Non-pigmented ciliary epithelial cell (primary cell): ENCODE measurements at regions not wholly inside any gene's neighbourhood (a gene's known extent, or its start where the extent isn't known, plus 50 kb on each side); places are given as distances from the start of the nearest gene placed in this dataset.
"Not testable (repeated sequence)": the region's sequence is repeated elsewhere in the genome, so short reads cannot be mapped to it uniquely, and the experiment has no call there.

Experiments used
- DNase-seq: peaks from one replicate; pipeline ENCODE4 v3.0.0-alpha.2; 2010; ENCODE audit warnings: low read depth

DNA sequence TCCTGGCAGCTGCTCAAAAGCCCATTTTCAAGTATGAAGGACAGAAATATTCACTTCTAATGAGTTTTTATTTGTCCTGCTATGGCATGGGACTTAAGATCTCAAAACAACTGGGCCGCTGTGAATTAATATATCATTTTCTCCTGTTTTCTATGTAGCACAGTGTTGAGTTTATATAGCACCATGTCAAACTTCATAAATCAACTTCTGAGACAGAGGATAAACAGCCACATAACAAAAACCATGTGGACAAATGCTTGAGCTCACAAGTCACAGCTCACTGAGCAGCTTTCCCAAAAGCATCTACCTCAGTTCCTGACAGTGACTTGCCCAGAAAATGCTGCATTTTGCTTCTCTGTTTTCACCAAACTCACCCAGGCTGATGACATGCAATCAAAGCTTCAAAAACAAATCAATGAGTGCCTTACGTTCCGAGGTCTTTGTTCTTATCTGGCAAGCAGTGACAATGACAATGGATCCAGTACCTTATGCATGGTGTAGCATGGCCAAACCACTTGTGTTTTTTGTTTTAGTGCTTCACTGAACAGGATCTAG, 722.6 kb downstream of the LRRIQ3 start:
- no peak for DNase-seq

GRCh38 chr1:73472810-73473209, 725.2 kb downstream of the LRRIQ3 start:
- no peak for DNase-seq

GRCh38 chr1:73467731-73468130, 730.2 kb downstream of the LRRIQ3 start:
- no peak for DNase-seq

- no peak for DNase-seq
Observed at GRCh38 chr1:73463873-73464272, 734.1 kb downstream of the LRRIQ3 start.

DNA sequence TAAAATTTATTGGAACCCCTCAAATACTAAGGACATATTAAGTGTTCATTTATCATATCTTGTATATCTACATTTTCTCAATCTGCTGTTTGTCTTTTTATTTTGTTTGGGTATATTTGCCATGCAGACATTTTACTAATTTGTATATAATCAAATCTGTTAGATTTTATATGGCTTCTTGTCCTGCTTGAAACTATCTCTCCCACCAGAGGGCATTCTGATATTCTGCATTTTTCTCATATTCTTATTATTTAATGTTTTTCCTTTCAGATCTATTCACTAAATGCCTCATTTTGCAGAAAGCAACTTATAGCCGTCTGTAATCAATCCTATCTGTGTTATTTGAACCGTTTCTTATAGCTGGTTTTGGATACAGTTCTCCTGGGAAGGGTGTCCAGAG, 745.5 kb downstream of the LRRIQ3 start:
- no peak for DNase-seq

GRCh38 chr1:73450668-73451067, 747.3 kb downstream of the LRRIQ3 start:
- not testable (repeated sequence) for DNase-seq

GRCh38 chr1:73411479-73411878, 786.5 kb downstream of the LRRIQ3 start:
- DNase-seq = no peak

DNA sequence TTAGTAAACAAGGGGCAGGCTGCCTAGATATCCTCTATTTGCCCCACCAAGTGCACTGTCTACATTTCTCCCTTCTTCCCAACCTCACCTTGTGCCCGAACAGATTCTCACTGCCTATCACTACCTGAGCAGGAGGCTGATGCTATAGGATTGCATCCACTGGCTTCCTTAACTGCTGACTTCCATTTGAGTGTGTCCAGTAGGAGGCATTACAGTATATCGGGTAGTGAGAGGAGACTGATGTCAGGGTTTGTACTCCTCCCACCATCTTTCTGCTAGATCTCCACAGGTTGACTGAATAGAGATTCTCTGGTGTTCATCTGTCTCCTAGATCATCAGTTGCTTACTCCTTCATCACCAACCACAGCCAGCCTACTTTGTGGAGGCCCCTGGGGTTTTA, 796.3 kb downstream of the LRRIQ3 start:
- no peak for DNase-seq

DNA sequence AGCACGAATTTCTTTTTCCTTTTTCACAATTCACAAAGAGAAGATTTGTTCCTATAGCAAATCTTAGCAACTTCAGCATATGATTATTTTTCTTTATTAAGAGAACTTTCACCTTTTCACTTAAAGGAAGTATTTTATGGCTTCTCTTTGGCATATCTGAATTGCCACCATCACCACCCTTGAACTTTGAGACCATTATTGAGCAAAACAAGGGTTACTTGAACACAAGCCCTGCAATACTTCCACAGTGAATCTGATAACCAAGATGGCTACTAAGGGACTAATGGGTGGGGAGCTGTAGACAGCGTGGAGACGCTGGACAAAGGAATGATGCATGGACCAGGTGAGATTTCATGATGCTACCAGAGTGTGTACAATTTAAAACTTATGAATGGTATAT, 815.0 kb downstream of the LRRIQ3 start:
- no peak for DNase-seq

DNA sequence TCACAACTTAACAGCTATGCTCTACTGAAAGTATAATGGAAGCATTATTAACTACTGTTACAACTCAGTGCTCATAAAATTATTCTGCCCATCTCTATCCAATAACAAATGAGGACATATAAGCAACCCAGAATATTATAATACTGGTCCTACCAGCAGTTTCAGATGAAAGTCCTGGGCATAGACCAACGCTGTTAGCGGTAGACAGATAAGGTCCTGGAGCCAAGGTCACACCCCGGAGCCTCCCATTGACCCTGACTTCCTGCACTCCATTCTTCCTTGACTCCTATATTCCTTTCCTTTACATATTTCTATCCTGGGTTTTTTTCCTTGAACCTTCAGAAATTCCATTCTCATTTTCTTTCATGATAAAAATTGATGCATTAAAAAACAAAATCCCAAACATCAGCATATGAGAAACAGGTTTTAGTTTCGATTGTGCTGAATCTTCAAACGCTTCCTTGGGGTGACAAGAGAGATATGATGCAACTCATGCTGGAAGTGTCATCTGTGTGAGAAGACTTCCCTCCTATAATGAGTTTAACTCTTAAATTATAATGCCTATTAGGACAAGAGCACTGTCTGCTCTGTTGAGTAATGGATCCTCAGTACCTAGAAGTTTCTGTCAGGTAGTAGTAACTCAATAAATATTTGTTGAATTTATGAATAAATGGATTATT, 831.1 kb downstream of the LRRIQ3 start:
- DNase-seq = no peak

DNA sequence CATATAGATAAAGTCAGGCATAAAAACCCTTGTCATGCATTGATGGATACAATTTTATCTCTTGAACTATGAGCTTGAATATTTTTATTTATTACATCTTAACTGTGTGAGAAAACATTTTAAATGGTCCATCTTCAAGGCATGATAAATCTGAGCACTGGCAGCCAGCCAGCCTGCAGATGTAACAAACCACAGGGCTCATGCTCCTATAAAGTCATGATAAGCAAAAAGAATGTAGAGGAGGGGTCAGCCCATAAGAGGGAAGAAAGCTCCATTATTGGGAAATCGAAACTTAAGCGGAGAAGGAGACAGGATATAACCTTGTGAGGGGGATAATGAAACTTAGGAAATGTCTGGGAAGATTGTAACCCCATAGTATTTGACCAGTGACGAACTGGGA, 839.0 kb downstream of the LRRIQ3 start:
- DNase-seq = no peak

- DNase-seq = no peak
Observed at GRCh38 chr1:73356485-73356884, 841.5 kb downstream of the LRRIQ3 start.

DNA sequence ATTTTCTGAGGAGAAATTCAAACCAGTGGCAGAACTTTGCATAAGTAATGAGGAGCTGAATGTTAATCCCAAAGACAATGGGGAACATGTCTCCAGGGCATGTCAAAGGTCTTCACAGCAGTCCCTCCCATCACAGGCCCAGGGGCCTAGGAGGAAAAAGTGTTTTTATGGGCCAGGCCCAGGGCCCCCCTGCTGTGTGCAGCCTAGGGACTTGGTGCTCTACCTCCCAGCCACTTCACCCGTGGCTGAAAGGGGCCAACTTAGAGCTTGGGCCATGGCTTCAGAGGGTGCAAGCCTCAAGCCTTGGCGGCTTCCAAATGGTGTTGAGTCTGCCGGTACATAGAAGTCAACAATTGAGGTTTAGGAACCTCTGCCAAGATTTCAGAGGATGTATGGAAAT, 854.0 kb downstream of the LRRIQ3 start:
- DNase-seq = no peak

DNA sequence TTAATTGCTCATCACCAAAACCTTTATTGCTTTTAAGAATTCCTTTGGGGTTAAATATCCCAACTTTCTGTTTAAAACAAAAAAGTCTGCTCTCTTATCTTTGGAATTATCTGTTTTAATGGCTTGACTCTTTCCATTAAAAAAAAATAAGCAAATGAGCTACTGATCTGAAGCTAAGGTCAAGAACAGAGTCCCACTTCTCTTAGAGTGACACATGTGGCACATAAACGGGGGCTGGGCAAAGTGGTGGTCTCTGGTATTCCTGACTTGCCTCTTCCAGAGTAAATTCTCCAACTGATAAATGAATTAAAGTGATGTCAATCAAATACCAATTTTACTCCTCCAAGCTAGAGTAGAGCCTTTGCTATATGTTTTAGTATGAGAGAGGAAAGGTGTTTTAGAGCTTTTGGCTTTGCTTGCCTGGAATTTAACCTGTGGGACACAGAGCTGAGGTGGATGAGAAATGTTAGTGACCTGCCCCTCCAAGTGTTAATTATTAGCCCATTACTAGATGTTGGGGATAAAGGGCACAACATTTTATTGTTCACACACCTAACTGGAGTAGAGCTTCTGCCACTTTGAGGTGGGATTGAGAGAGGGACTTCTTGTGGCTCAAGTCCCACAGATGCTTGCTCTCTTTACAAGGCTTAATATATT, 864.0 kb downstream of the LRRIQ3 start:
- DNase-seq = no peak

DNA sequence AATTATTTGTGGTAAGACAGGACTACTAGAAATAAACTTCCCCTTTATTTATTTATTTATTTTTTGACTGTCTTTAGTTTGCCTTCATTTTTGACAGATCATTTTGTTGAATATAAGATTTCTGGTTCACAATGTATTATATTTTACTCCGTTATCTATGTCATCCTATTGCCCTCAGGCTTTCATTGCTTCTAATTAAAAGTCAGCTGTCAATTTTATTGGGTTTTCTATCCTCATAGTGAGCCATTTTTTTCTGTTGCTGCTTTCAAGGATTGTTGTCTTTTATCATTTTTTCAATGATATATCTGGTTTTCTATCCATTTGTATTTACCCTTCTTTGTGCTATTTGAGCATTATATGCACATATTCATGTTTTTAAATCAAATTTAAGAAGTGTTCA, 866.2 kb downstream of the LRRIQ3 start:
- no peak for DNase-seq

GRCh38 chr1:73327998-73328397, 870.0 kb downstream of the LRRIQ3 start:
- no peak for DNase-seq

- no peak for DNase-seq
Observed at GRCh38 chr1:73327180-73327793, 870.7 kb downstream of the LRRIQ3 start.

DNA sequence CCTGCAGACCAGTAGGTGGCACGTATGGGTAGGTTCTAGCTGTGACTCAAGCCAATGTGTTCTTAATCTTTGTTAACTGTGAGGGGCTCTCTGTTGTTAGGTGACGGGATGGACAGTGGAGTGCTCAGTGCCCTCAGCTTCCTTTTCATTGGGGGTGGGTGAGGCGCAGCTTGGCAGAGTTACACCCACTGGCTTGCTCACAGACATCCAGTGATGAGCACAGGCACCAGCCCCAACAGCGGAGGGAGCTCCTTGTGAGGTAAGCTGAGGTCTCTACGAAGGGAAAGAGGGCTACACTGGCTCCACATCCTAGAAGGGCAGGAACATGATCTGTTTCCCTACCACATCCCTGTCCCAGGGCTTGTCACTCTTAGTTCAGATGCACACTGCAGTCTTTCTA, 871.3 kb downstream of the LRRIQ3 start:
- DNase-seq = no peak

DNA sequence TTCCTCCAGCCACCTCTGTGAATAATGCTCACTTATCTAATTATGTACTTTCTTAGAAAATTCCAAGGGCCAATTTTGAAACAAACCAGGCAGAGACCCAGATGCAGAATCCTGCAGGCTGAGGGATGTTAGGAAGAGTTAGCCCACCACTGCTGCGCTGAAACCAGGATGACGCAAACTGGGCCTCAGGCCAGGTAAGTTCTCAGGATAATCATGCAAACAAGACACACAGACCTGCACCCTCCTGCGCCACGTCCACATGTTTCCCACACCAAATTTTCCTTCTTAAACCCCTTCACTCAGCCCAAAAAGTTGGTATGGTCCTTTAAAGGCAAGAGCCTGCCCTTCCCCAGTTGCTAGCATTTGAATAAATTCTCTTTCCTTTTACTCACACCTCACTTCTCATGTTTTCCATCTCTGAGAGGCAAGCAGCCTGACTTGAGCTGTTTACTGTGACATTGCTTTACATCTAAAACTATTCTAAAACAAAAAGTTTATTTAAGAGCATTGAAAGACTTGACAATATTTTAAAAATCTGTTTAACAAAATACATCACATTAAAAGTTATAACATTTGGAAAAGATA, 887.1 kb downstream of the LRRIQ3 start:
- DNase-seq = no peak

GRCh38 chr1:73306899-73307555, 890.9 kb downstream of the LRRIQ3 start:
- no peak for DNase-seq

- no peak for DNase-seq
Observed at GRCh38 chr1:73273886-73274285, 924.1 kb downstream of the LRRIQ3 start.

- not testable (repeated sequence) for DNase-seq
Observed at GRCh38 chr1:73245196-73245595, 952.8 kb downstream of the LRRIQ3 start.
